ENCODE measurements at regions not wholly inside any gene's neighbourhood (a gene's known extent, or its start where the extent isn't known, plus 50 kb on each side); places are given as distances from the start of the nearest gene placed in this dataset.

DNA sequence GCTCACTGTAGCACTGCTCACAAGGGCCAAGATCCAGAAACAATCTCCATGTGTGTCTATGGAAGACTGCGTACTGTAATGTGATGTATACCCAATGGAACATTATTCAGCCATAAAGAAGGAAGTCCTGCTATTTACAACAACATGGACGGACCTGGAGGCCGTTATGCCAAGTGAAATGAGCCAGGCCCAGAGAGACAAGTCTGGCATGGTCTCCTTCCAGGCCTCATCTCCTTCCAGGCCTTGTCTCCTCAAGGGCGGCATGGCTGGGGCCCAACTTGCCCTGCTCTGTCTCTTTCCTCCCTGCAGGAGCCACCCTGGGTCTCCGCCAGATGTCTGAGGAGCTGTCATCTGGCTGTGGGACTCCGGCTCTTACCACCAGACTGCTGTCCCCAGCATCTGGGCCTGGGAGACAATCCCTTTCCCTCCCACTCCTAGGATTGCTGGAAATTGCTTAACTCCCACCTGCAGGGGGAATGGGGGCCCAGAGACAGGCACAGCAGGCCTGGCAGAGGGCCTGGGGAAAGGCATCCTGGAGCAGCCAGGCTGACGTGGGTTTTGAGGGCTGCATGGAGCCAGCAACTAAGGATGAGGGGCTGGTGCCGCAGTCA lies 1326.6 kb downstream of the TBC1D22A start:
- DNase-seq (ENCODE audit: low read depth): no peak
- no peak overlapping the region for H3K4me3 ChIP-seq (ENCODE audit: control insufficient read depth, low read depth, low read length)
- TF ChIP-seq, protein P1, sequence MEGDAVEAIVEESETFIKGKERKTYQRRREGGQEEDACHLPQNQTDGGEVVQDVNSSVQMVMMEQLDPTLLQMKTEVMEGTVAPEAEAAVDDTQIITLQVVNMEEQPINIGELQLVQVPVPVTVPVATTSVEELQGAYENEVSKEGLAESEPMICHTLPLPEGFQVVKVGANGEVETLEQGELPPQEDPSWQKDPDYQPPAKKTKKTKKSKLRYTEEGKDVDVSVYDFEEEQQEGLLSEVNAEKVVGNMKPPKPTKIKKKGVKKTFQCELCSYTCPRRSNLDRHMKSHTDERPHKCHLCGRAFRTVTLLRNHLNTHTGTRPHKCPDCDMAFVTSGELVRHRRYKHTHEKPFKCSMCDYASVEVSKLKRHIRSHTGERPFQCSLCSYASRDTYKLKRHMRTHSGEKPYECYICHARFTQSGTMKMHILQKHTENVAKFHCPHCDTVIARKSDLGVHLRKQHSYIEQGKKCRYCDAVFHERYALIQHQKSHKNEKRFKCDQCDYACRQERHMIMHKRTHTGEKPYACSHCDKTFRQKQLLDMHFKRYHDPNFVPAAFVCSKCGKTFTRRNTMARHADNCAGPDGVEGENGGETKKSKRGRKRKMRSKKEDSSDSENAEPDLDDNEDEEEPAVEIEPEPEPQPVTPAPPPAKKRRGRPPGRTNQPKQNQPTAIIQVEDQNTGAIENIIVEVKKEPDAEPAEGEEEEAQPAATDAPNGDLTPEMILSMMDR (IDR thresholded peaks at IDR 0.05; ENCODE audit: control insufficient read depth, insufficient read depth, low read depth, low read length, missing control alignments): no peak

DNA sequence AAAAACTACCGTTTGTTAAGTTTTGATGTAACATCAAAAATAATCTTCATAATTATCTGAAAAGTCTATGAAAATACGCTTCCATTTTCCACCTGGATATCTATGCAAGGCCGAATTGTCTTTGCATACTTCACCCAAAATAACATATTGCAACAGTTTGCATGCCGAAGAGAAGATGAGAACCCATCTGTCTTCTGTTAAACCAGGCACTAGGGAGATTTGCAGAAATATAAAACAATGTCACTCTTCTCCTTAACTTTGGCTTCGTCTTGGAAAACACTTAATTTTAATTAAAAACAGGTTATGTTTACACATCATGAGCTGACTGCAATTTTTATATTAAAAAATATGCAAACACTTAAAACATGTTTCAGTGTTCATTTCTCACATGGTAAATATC lies 1325.8 kb downstream of the TBC1D22A start:
- no peak overlapping the region for H3K4me3 ChIP-seq (ENCODE audit: control insufficient read depth, low read depth, low read length)
- TF ChIP-seq, protein P1 (IDR thresholded peaks at IDR 0.05; ENCODE audit: control insufficient read depth, insufficient read depth, low read depth, low read length, missing control alignments): no peak
- no peak for DNase-seq (ENCODE audit: low read depth)

DNA sequence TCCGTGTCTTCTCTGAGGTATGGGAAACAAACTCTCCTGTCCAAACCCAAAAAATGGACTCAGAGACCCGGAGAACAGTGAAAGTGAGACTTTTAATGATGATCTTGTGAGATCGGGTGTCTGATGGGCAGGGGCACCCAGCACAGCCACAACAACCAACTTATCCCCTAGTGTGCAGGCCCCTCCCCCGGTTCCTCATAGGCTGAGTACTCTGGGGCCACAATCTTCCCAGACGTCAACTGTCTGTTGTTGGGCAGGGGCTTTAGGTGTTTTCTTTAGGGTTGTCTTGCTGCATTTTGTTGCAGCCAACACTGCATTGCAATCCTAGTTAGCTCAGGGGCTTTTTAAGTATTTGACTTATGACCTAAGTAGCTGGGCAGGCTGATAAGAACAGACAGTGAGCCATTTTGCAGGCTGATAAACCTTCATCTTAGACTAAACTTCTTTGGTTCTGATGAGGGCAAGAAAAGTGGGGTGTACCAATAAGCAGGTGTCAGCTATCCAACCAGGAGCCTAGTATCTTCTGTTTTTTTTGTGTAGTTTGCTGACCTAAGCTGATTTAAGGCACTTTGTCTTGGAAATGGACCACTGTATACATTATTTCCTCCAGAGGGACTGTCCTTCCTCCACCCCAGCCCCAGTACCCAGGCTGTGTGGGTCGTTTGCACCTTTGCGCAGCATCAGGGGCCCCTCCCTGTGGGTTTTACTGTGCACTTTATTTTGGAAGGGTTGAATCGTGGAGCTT lies 1323.6 kb downstream of the TBC1D22A start:
- DNase-seq (ENCODE audit: low read depth): no peak
- no peak overlapping the region for H3K4me3 ChIP-seq (ENCODE audit: control insufficient read depth, low read depth, low read length)
- TF ChIP-seq, protein P1 (IDR thresholded peaks at IDR 0.05; ENCODE audit: control insufficient read depth, insufficient read depth, low read depth, low read length, missing control alignments): no peak

DNA sequence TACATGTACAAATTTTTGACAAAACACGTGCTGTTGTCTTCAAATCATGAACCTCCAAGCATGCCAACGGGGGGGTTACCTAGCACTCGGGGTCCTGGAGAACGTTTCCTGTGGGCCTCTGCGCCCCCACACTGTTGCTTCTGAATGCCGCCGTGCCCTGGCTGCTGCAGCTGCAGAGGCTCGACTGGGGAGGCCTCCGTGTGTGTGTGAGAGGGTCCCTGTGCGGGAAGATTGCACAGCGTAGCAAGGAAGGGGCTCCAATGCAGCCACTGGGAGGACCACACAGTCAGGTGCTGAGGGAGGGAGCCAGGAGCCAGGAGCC lies 1322.2 kb downstream of the TBC1D22A start:
- TF ChIP-seq, protein P1 (IDR thresholded peaks at IDR 0.05; ENCODE audit: control insufficient read depth, insufficient read depth, low read depth, low read length, missing control alignments): no peak
- no peak overlapping the region for H3K4me3 ChIP-seq (ENCODE audit: control insufficient read depth, low read depth, low read length)
- no peak for DNase-seq (ENCODE audit: low read depth)

DNA sequence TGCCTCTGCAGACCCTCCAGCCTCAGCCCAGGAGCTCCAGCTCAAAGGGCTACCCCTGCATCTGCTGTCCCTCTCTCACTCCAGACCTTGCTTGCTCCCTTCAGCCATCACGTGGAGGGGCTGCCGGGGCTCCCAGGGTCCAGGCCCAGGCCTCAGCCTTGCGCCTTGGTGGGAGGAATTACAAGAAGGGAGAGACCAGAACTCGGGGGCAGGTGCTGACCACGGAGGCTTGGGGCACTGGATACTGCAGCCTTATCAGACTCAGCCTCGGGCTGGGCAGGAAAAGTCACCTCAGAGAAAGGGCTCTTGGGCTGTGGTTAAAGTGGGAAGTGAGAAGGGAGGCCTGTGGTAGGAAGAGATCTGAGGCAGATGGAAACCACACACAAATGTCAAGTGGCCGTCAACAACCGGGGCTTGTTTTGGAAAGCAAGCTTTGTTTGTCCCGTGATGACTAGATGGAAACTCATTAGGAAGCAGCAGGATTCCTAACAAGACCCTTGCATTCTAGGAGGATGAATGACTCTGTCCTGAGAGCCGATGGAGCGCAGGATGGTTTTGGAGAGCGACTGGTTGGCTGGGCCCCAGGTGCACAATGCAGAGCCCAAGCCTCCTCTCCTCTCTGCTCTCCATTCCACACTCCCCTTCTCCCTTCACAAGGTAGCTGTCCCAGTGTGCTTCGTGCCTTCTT lies 1321.7 kb downstream of the TBC1D22A start:
- DNase-seq (ENCODE audit: low read depth): no peak

DNA sequence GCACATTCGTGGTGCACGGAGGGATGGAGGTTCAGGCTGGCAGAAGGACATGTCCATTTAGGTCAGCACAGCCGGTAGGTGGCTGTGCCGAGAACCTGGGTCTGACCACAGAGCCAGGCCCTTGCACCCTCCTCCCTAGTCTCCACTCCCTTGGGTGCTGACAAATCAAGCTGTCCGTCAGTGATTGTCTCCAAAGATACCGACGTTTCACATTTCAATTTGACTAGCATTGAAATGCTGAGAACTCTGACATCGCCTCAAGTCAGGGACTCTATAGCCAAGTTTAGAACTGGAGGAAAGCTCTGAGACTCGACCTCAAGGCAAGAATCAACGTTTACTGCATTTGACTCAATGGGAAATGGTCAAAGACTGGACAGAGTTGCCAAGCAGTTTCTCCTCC lies 1321.1 kb downstream of the TBC1D22A start:
- TF ChIP-seq, protein P1 (IDR thresholded peaks at IDR 0.05; ENCODE audit: control insufficient read depth, insufficient read depth, low read depth, low read length, missing control alignments): no peak
- no peak overlapping the region for H3K4me3 ChIP-seq (ENCODE audit: control insufficient read depth, low read depth, low read length)
- no peak for DNase-seq (ENCODE audit: low read depth)

More for the DNA sequence above, 1321.7 kb downstream of the TBC1D22A start:
- TF ChIP-seq, protein P1 (IDR thresholded peaks at IDR 0.05; ENCODE audit: control insufficient read depth, insufficient read depth, low read depth, low read length, missing control alignments): no peak
- H3K4me3 ChIP-seq (ENCODE audit: control insufficient read depth, low read depth, low read length): no peak overlapping the region

Data from AG09309 (cell line).